Thoracic aorta (tissue), 2 donors: ENCODE measurements at regions not wholly inside any gene's neighbourhood (a gene's known extent, or its start where the extent isn't known, plus 50 kb on each side); places are given as distances from the start of the nearest gene placed in this dataset.

Source experiments
- ATAC-seq: fragments of 150-250 bp; one replicate; pipeline ENCODE4 v1.8.0; 2017; ENCODE audit warnings: low read depth; ENCODE audit not compliant: insufficient number of reproducible peaks, low FRiP score
- DNase-seq: peaks from one replicate; pipeline ENCODE4 v3.0.0-alpha.2; 2020; ENCODE audit warnings: low spot score
- H3K27ac ChIP-seq, 2 donors: fragments of 200-600 bp; sonication (generic); 1 replicate in 1 of 2; 2 replicates in 1 of 2; pipeline ENCODE4 v1.5.1; 2016; ENCODE audit warnings: mild to moderate bottlenecking in 2 of 2, moderate library complexity in 2 of 2
- H3K27me3 ChIP-seq: fragments of 200-600 bp; sonication (generic); replicated peaks from 2 replicates; pipeline ENCODE4 v1.6.0; 2016; ENCODE audit warnings: mild to moderate bottlenecking; ENCODE audit not compliant: insufficient read depth
- H3K36me3 ChIP-seq: fragments of 200-600 bp; sonication (generic); one replicate; pipeline ENCODE4 v1.5.1; 2016
- H3K4me1 ChIP-seq, 2 donors: fragments of 200-600 bp; sonication (generic); 1 replicate in 1 of 2; 2 replicates in 1 of 2; pipeline versions ENCODE4 v1.5.1 to v1.6.0; 2016; ENCODE audit warnings: low read depth in 2 of 2, mild to moderate bottlenecking in 1 of 2; ENCODE audit not compliant: control insufficient read depth in 1 of 2
- H3K4me3 ChIP-seq: fragments of 200-600 bp; sonication (generic); 2 replicates; pipeline ENCODE4 v1.5.1; 2016; ENCODE audit warnings: mild to moderate bottlenecking
- H3K9me3 ChIP-seq: fragments of 200-600 bp; sonication (generic); 2 replicates; pipeline ENCODE4 v1.5.1; 2016
- TF ChIP-seq, protein P1 (sequence below): fragments of 200-600 bp; sonication (generic); IDR thresholded peaks from one replicate; pipeline ENCODE4 v1.5.1; 2019; ENCODE audit warnings: antibody characterized with exemption

DNA sequence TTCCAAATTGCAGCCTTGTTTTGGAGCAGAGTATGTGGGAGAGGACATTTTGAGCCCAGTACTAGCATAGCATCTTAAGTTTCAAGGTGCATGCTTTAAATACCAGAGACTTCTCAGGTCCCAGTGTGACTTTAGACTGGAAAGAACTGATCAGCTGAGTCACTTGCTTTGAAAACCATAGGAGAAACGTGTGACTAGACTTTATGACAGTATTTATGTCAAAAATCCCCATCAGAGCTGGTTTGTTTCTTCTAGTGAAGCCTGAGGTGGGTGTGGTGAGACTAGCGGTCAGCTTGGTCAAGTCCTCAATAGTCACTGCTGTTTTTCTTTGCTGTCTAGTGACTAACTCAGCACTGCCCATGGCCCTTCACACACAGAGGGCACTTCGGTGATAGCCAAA is 724.2 kb downstream of the GATA3 start:
- Histone ChIP-seq H3K27ac (no peak overlapping the region), H3K9me3 (no peaks in the 10 kb centered on the region), H3K27me3 (no peaks in the 10 kb centered on the region), H3K36me3 (no peaks in the 10 kb centered on the region), H3K4me3 (no peak overlapping the region), H3K4me1 (no peaks in the 10 kb centered on the region)
- ATAC-seq, result no peak
- DNase-seq, result no peak
- TF ChIP-seq, protein P1, sequence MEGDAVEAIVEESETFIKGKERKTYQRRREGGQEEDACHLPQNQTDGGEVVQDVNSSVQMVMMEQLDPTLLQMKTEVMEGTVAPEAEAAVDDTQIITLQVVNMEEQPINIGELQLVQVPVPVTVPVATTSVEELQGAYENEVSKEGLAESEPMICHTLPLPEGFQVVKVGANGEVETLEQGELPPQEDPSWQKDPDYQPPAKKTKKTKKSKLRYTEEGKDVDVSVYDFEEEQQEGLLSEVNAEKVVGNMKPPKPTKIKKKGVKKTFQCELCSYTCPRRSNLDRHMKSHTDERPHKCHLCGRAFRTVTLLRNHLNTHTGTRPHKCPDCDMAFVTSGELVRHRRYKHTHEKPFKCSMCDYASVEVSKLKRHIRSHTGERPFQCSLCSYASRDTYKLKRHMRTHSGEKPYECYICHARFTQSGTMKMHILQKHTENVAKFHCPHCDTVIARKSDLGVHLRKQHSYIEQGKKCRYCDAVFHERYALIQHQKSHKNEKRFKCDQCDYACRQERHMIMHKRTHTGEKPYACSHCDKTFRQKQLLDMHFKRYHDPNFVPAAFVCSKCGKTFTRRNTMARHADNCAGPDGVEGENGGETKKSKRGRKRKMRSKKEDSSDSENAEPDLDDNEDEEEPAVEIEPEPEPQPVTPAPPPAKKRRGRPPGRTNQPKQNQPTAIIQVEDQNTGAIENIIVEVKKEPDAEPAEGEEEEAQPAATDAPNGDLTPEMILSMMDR, result no peak

- no peaks in the 10 kb centered on the region for H3K4me1 ChIP-seq
- H3K36me3 ChIP-seq, result no peaks in the 10 kb centered on the region
- H3K4me3 ChIP-seq, result no peak overlapping the region
- H3K27me3 ChIP-seq, result no peaks in the 10 kb centered on the region
- ATAC-seq (no peak), DNase-seq (no peak)
- TF ChIP-seq, protein P1, result no peak
- no peak overlapping the region for H3K27ac ChIP-seq
- peaks cover 6% of the 10 kb centered on the region for H3K9me3 ChIP-seq
Observed at GRCh38 chr10:8787649-8788048, 733.2 kb downstream of the GATA3 start.

- H3K27me3 ChIP-seq, result no peaks in the 10 kb centered on the region
- no peaks in the 10 kb centered on the region for H3K4me1 ChIP-seq
- H3K9me3 ChIP-seq, result peaks cover 6% of the 10 kb centered on the region
- no peak overlapping the region for H3K4me3 ChIP-seq
- no peak overlapping the region for H3K27ac ChIP-seq
- DNase-seq, result no peak
- TF ChIP-seq, protein P1, result no peak
- no peak for ATAC-seq
- no peaks in the 10 kb centered on the region for H3K36me3 ChIP-seq
Observed at GRCh38 chr10:8790390-8790789, 735.9 kb downstream of the GATA3 start.

DNA sequence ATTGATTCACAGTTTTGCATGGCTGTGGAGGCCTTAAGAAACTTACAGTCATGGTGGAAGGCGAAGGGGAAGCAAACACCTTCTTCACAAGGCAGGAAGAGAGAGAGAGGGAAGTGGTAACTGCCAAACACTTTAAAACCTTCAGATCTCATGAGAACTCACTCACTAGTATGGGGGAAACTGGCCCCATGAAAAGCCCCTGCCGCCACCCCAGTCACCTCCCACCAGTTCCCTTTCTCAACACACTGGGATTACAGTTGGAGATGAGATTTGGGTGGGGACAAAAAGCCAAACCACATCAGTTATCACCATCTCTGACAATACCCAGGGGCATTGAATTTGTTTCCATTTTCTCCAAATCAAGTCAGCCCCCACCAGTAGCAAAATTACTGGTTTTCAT is 740.4 kb downstream of the GATA3 start:
- ATAC-seq (no peak), DNase-seq (no peak)
- no peak overlapping the region for H3K4me3 ChIP-seq
- no peaks in the 10 kb centered on the region for H3K36me3 ChIP-seq
- H3K27ac ChIP-seq, result no peak overlapping the region
- H3K4me1 ChIP-seq, result no peaks in the 10 kb centered on the region
- H3K27me3 ChIP-seq, result no peaks in the 10 kb centered on the region
- TF ChIP-seq, protein P1, result no peak
- H3K9me3 ChIP-seq, result no peaks in the 10 kb centered on the region

- Histone ChIP-seq H3K9me3 (no peaks in the 10 kb centered on the region), H3K27ac (no peak overlapping the region), H3K27me3 (no peaks in the 10 kb centered on the region), H3K36me3 (no peaks in the 10 kb centered on the region), H3K4me3 (no peak overlapping the region), H3K4me1 (no peaks in the 10 kb centered on the region)
- DNase-seq, result no peak
- TF ChIP-seq, protein P1, result no peak
- no peak for ATAC-seq
Observed at GRCh38 chr10:8800426-8800825, 745.9 kb downstream of the GATA3 start.
